Smooth muscle cell (in vitro differentiated cells): ENCODE measurements at regions not wholly inside any gene's neighbourhood (a gene's known extent, or its start where the extent isn't known, plus 50 kb on each side); places are given as distances from the start of the nearest gene placed in this dataset.

Experiments
- DNase-seq: peaks from one replicate; lab custom pipeline; 2025; ENCODE audit not compliant: unreplicated experiment; lab: John Stamatoyannopoulos, UW
- H2AFZ ChIP-seq: fragments of 200-600 bp; sonication (generic); 2 replicates; pipeline ENCODE4 v1.6.0; 2016; ENCODE audit warnings: antibody characterized with exemption, low read depth, mild to moderate bottlenecking
- H3F3A ChIP-seq: fragments of 200-600 bp; sonication (generic); 2 replicates; pipeline ENCODE4 v1.6.0; 2017; ENCODE audit warnings: antibody characterized with exemption, low read depth
- H3K27ac ChIP-seq: fragments of 200-600 bp; sonication (generic); 2 replicates; pipeline ENCODE4 v1.5.1; 2016; ENCODE audit warnings: low read depth, mild to moderate bottlenecking
- H3K27me3 ChIP-seq: fragments of 200-600 bp; sonication (generic); 2 replicates; pipeline ENCODE4 v1.6.1; 2016; ENCODE audit warnings: low read depth, mild to moderate bottlenecking
- H3K36me3 ChIP-seq: fragments of 200-600 bp; sonication (generic); 2 replicates; pipeline ENCODE4 v1.5.1; 2016; ENCODE audit warnings: low read depth
- H3K4me1 ChIP-seq: fragments of 200-600 bp; sonication (generic); 2 replicates; pipeline ENCODE4 v1.5.1; 2016; ENCODE audit warnings: low read depth
- H3K4me2 ChIP-seq: fragments of 200-600 bp; sonication (generic); 2 replicates; pipeline ENCODE4 v1.6.0; 2016; ENCODE audit warnings: mild to moderate bottlenecking
- H3K4me3 ChIP-seq: fragments of 200-600 bp; sonication (generic); 2 replicates; pipeline ENCODE4 v1.5.1; 2016; ENCODE audit warnings: mild to moderate bottlenecking
- H3K79me2 ChIP-seq: fragments of 200-600 bp; sonication (generic); 2 replicates; pipeline ENCODE4 v1.6.0; 2016; ENCODE audit warnings: low read depth, mild to moderate bottlenecking
- H3K9ac ChIP-seq: fragments of 200-600 bp; sonication (generic); 2 replicates; pipeline ENCODE4 v1.6.0; 2016; ENCODE audit warnings: low read depth
- H3K9me3 ChIP-seq: fragments of 200-600 bp; sonication (generic); replicated peaks from 2 replicates; pipeline ENCODE4 v1.5.1; 2016; ENCODE audit warnings: low read depth
- H4K20me1 ChIP-seq: fragments of 200-600 bp; sonication (generic); 2 replicates; pipeline ENCODE4 v1.6.0; 2016; ENCODE audit warnings: low read depth
- WGBS: methylation state at CpG from one replicate; pipeline ENCODE4 v1.1.7; 2016; ENCODE audit warnings: low lambda C conversion rate; 5-methylcytosine and 5-hydroxymethylcytosine counted together
- TF ChIP-seq, protein P1 (sequence below): fragments of 200-600 bp; sonication (generic); IDR thresholded peaks from 2 replicates; pipeline ENCODE4 v1.5.1; 2017; ENCODE audit warnings: borderline replicate concordance, mild to moderate bottlenecking, antibody characterized with exemption; ENCODE audit not compliant: insufficient read depth, poor library complexity, severe bottlenecking

DNA sequence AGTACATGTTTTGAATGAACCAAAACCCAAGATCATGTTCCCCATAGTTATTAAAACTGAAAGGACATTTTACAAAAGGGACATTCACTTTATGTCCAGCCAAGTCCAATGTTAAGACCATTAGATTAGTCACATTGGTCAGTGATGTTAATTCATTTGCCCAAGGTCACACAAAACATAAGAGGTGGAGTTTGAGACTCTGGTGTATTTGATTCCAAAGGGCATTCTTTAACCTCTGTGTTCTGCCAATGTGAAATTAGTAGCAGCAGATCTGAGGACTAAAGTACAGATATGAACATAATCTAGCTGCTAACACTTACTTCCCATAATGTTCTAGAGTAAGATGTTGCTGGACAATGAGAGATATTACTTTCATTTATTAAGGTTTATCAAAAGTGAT lies 425.6 kb downstream of the TUSC7 start:
- Histone ChIP-seq H3K4me1 (no peaks in the 10 kb centered on the region), H3K9ac (no peak overlapping the region), H3K79me2 (no peaks in the 10 kb centered on the region), H3K36me3 (no peaks in the 10 kb centered on the region), H3K4me3 (no peak overlapping the region), H3K4me2 (no peak overlapping the region), H4K20me1 (no peaks in the 10 kb centered on the region), H3K27me3 (no peaks in the 10 kb centered on the region), H2AFZ (no peak overlapping the region), H3K27ac (no peak overlapping the region), H3F3A (no peaks in the 10 kb centered on the region), H3K9me3 (no peaks in the 10 kb centered on the region)
- no peak for DNase-seq
- TF ChIP-seq, protein P1, sequence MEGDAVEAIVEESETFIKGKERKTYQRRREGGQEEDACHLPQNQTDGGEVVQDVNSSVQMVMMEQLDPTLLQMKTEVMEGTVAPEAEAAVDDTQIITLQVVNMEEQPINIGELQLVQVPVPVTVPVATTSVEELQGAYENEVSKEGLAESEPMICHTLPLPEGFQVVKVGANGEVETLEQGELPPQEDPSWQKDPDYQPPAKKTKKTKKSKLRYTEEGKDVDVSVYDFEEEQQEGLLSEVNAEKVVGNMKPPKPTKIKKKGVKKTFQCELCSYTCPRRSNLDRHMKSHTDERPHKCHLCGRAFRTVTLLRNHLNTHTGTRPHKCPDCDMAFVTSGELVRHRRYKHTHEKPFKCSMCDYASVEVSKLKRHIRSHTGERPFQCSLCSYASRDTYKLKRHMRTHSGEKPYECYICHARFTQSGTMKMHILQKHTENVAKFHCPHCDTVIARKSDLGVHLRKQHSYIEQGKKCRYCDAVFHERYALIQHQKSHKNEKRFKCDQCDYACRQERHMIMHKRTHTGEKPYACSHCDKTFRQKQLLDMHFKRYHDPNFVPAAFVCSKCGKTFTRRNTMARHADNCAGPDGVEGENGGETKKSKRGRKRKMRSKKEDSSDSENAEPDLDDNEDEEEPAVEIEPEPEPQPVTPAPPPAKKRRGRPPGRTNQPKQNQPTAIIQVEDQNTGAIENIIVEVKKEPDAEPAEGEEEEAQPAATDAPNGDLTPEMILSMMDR = no peak

DNA sequence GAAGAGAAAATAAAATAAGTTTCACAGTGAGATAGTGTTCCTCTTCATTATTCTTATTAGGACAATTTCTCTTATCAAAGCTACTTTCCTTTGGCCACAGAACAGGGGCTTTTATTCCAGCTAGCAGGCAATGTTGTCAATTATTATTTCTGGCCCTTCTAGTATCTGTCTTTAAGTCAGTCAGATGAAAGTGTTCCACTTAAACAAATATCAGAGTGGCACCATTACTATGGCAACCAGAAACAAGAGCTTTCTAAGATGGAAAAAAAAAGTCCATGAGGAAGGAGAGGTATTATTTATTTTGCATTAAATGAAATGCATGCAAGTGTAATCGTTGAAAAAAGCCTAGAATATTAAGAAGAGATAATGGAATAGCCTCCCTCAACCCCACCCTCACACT lies 426.4 kb downstream of the TUSC7 start:
- H3K27ac ChIP-seq = no peak overlapping the region
- H3K79me2 ChIP-seq = no peaks in the 10 kb centered on the region
- H3K4me1 ChIP-seq = no peaks in the 10 kb centered on the region
- WGBS = 94% methylated on average over 1 of the region's 1 CpG
- no peaks in the 10 kb centered on the region for H3K36me3 ChIP-seq
- DNase-seq = no peak
- no peaks in the 10 kb centered on the region for H3K27me3 ChIP-seq
- no peak overlapping the region for H3K4me2 ChIP-seq
- no peak overlapping the region for H2AFZ ChIP-seq
- no peaks in the 10 kb centered on the region for H3K9me3 ChIP-seq
- no peak overlapping the region for H3K9ac ChIP-seq
- no peaks in the 10 kb centered on the region for H4K20me1 ChIP-seq
- H3K4me3 ChIP-seq = no peak overlapping the region
- TF ChIP-seq, protein P1 = no peak
- no peaks in the 10 kb centered on the region for H3F3A ChIP-seq

DNA sequence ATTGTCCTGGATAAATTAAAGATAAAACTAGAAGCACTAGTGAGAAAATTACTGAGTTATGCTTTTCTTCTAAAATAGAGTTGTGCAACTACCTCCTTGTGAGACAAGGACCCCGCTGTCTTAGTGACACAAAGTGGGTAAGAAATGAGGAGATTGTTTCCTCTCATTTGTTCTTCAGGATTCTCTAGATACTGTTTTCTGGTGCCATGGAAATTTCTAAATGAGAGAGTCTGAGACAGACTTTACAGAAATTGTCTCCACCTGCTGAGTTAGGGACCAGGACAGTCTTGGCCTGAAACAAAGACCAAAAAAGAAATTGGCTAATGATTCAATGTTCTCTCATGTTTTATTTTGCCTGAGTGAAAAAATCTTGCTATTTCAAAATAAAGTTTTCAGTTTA lies 427.5 kb downstream of the TUSC7 start:
- Histone ChIP-seq H3K4me3 (no peak overlapping the region), H3K4me1 (no peaks in the 10 kb centered on the region), H4K20me1 (no peaks in the 10 kb centered on the region), H3K79me2 (no peaks in the 10 kb centered on the region), H2AFZ (no peak overlapping the region), H3K9me3 (no peaks in the 10 kb centered on the region), H3K27me3 (no peaks in the 10 kb centered on the region), H3K36me3 (no peaks in the 10 kb centered on the region), H3K4me2 (no peak overlapping the region), H3F3A (no peaks in the 10 kb centered on the region), H3K27ac (no peak overlapping the region), H3K9ac (no peak overlapping the region)
- TF ChIP-seq, protein P1 = no peak
- no peak for DNase-seq
- WGBS = 95% methylated on average over 1 of the region's 1 CpG

DNA sequence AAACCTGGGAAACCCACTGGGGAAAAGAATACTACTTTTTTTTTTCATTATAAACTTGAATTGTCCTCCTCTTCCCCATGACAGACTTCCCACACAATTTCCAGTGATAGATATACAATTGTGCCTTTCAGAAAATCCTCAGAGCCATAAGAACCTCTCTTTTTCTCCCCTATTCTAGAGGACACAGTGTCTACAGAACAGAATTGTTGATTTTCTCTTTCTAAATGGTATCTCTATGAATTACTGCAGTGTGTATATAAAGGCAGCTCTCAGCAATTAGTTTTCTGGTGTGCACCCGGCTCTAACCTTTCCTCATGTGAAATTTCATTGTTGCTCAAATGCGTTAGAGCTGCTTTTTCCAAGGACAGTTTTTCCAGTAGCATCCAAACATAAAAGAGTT lies 430.1 kb downstream of the TUSC7 start:
- Histone ChIP-seq H2AFZ (no peak overlapping the region), H3K27ac (no peak overlapping the region), H3K4me1 (no peaks in the 10 kb centered on the region), H3K27me3 (no peaks in the 10 kb centered on the region), H3F3A (no peaks in the 10 kb centered on the region), H3K9ac (no peak overlapping the region), H3K4me3 (no peak overlapping the region), H4K20me1 (no peaks in the 10 kb centered on the region), H3K79me2 (no peaks in the 10 kb centered on the region), H3K4me2 (no peak overlapping the region), H3K36me3 (no peaks in the 10 kb centered on the region), H3K9me3 (no peaks in the 10 kb centered on the region)
- no peak for DNase-seq
- TF ChIP-seq, protein P1 = no peak
- WGBS = 86% methylated on average over 2 of the region's 2 CpGs
